AG09319 (cell line): ENCODE measurements at regions not wholly inside any gene's neighbourhood (a gene's known extent, or its start where the extent isn't known, plus 50 kb on each side); places are given as distances from the start of the nearest gene placed in this dataset.

ENCODE experiments used
- DNase-seq: peaks from one replicate; pipeline ENCODE4 v3.0.0-alpha.2; 2010; ENCODE audit warnings: low read depth; ENCODE audit errors: extremely low read depth
- TF ChIP-seq, protein P1 (sequence below): IDR thresholded peaks from 2 replicates; pipeline ENCODE4 v1.5.1; 2011; ENCODE audit warnings: low read depth, mild to moderate bottlenecking, inconsistent platforms, low read length, moderate library complexity

DNA sequence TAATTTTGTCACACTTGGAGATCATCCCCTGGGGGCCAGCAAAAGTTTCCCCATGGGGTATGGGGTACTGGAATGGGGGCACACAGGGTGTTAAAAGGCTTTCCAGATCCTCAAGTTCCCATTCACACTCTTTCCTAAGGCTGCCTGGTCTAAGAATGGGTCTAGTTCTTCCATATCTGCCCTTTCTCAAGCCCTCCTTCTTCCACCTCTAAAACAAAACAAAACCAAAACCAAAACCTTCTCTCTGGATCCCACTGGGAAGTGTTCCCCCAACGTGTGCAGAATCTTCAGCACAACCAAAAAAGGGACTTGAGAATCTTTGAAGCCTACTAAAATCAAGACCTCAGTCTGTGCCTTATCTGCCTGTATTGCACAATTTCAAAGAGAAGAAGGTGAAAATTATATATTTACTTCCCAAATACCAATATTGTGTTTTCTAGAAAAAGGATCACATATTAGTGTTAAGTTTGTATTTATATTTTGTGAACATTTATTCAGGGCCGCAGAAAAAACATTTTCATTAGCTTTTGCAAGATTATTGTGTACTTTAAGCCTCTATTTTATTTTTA lies 207.2 kb upstream of the TCF4 start:
- TF ChIP-seq, protein P1, sequence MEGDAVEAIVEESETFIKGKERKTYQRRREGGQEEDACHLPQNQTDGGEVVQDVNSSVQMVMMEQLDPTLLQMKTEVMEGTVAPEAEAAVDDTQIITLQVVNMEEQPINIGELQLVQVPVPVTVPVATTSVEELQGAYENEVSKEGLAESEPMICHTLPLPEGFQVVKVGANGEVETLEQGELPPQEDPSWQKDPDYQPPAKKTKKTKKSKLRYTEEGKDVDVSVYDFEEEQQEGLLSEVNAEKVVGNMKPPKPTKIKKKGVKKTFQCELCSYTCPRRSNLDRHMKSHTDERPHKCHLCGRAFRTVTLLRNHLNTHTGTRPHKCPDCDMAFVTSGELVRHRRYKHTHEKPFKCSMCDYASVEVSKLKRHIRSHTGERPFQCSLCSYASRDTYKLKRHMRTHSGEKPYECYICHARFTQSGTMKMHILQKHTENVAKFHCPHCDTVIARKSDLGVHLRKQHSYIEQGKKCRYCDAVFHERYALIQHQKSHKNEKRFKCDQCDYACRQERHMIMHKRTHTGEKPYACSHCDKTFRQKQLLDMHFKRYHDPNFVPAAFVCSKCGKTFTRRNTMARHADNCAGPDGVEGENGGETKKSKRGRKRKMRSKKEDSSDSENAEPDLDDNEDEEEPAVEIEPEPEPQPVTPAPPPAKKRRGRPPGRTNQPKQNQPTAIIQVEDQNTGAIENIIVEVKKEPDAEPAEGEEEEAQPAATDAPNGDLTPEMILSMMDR: no peak

DNA sequence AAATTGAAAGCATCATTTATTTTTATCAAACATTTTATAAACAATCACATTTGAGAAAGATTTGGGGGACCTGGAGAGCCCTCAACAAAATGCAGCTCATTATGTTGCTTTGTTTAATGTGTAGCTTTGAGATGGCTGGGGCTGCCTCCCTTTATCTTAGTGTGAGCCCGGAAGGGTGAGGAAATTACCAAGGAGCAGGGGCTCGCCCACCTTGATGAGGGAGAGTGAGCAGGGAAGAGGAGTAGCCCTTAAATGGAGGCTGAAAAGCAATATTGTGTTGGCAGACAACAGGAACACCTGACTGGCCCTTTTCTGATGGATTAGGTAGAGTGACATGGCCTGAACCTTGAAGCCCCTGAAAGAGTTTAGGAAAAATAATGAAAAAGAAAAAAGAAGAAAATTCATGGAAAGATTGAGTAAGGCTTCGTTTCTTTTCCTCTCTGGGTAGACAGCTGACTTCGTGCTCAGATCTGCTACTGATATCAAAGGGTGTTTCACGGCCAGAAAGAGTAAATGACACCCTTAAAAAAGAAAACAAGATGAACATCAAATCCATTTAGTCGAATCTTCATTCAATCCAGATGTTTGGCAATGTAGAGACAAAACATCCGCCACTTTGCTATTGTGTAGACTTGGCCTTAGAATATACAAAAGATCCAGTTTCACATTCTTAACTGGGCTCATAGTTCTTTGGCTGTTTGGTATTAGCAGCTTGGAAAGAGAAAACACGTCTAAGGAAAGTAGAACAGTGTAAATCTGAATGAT lies 206.5 kb upstream of the TCF4 start:
- peak; percentile 69 for DNase-seq
- TF ChIP-seq, protein P1: no peak

More for the DNA sequence above, 207.2 kb upstream of the TCF4 start:
- no peak for DNase-seq

DNA sequence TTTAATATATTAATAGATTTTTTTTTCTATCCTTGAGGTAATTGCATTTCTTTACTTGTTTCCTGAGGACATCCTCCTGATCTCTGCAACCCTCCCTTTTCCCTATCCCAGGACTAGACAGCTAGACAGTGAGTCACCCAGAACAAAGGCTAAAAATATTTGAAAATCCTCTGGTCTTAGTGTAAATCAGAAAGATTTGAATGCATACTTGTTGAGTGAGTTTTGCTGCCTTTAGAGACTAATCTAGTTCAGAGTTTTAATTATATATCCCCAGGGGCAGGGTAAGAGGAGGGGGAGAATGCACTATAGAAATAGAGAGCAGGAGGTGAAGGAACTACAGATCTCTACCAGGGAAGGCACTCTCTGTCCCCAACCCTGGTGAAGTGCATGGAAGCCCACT lies 202.3 kb upstream of the TCF4 start:
- TF ChIP-seq, protein P1: no peak
- no peak for DNase-seq

DNA sequence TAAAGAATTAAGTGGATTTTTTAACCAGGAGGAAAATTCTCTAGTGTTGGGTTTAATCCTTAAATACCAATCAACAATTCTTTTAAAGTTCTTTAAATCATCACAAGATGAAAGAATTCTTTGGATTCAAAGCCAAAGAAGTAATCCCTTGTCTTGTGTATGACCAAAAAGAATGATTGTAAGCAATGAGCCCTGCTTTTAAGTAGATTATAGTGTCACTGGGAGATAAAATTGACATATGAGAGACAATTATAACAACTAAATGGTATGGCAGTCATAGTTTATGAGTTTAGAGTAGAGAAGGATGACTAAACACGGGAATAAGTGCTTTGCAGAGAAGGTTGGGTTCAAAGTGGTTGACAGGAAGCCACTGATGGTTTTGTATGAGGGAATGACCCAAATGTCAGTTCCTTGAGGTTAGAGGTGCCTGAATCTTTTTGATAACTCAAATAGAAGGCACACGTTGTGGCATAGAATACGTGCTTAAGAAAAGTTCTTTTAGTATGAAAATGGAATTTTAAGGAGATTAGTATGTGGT lies 199.6 kb upstream of the TCF4 start:
- TF ChIP-seq, protein P1: no peak
- no peak for DNase-seq

DNA sequence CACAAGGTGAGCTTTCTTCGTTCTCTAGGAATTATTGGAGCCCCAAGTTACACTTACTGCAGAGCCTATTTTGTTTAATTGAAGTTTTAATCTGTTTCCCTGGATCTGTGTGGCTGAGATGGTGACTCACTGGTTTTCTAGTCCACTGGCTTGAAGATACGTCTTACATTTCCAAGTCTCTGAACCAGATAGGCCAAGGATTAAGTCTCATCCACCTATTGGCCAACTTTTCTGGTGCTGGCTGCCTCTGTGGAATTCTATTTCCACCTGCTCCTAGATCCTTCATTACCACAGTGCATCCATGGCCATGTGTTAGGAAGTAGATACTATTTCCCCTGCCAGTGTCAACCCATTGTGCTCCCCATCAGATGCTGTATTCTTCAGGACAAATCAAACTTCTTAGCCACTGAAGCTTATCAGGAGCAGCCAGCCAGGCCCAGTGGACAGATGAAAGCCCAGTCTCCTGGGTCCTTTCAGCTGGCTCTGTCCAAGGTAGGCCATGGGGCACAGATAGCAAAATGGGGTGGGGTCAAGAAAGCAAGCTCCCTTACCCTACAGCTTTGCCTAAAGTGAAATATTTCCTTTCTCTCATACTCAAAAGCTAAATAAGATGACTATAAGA lies 198.8 kb upstream of the TCF4 start:
- TF ChIP-seq, protein P1: no peak

DNA sequence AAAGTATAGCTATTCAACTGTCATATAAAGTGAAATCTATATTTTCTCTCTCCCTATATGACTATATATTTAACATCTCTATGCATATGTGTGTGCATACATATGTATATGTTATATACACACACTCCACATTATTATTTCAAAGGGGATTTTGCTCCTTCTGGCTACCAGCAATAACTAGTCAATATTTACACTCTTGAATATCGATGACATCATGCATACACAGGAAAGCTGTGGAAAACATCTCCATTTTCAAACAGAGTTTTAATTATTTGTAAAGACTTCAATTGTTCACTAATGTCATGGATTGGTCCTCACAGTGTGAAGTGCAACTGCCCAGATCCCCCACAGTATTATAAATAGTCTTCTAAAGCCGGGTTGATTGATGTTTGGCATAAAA lies 195.9 kb upstream of the TCF4 start:
- DNase-seq: no peak
- TF ChIP-seq, protein P1: no peak

More for the DNA sequence above, 198.8 kb upstream of the TCF4 start:
- DNase-seq: no peak

DNA sequence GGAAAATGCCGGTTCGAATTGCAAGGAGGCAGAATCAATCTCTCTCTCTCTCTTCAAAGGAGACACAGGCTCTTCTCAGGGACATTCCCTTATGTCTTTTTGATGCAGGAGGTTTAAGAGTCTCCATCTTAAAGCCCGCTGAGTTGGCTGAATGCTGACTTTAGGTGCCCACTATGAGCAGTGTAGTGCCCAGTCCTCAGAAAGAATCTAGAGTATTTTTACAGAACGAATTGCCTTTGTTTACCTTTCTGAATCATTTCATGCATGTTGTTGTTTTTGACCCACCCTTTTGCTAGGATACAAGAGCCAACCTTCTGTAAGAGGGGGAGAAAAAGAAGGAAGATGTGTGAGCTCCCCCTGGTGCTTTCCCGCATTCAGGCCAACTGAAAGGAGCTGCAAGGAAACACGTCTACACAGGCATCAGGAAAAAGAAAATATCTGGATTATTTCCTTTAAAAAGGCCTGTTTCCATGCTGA lies 193.5 kb upstream of the TCF4 start:
- TF ChIP-seq, protein P1: peak; percentile 80
- peak; percentile 49 for DNase-seq
